Omental fat pad (tissue), 3 donors: ENCODE measurements at regions not wholly inside any gene's neighbourhood (a gene's known extent, or its start where the extent isn't known, plus 50 kb on each side); places are given as distances from the start of the nearest gene placed in this dataset.

ENCODE experiments used
- ATAC-seq: fragments of 150-250 bp; one replicate; pipeline ENCODE4 v1.9.1; 2016; ENCODE audit warnings: mild to moderate bottlenecking, moderate library complexity; ENCODE audit not compliant: low FRiP score
- DNase-seq: peaks from one replicate; pipeline ENCODE4 v3.0.0-alpha.2; 2019; ENCODE audit warnings: low spot score
- TF ChIP-seq, protein P1 (sequence below), 3 donors: fragments of 450-650 bp; IDR thresholded peaks; one replicate each; pipeline ENCODE4 v1.5.1; 2016 to 2017; ENCODE audit warnings: antibody characterized with exemption in 3 of 3, mild to moderate bottlenecking in 3 of 3, moderate library complexity in 2 of 3

- TF ChIP-seq, protein P1, sequence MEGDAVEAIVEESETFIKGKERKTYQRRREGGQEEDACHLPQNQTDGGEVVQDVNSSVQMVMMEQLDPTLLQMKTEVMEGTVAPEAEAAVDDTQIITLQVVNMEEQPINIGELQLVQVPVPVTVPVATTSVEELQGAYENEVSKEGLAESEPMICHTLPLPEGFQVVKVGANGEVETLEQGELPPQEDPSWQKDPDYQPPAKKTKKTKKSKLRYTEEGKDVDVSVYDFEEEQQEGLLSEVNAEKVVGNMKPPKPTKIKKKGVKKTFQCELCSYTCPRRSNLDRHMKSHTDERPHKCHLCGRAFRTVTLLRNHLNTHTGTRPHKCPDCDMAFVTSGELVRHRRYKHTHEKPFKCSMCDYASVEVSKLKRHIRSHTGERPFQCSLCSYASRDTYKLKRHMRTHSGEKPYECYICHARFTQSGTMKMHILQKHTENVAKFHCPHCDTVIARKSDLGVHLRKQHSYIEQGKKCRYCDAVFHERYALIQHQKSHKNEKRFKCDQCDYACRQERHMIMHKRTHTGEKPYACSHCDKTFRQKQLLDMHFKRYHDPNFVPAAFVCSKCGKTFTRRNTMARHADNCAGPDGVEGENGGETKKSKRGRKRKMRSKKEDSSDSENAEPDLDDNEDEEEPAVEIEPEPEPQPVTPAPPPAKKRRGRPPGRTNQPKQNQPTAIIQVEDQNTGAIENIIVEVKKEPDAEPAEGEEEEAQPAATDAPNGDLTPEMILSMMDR (IDR thresholded peaks at IDR 0.05): no peak
- ATAC-seq (no peak), DNase-seq (no peak)
Observed at GRCh38 chr2:176683618-176684111, 414.4 kb downstream of the MTX2 start.

DNA sequence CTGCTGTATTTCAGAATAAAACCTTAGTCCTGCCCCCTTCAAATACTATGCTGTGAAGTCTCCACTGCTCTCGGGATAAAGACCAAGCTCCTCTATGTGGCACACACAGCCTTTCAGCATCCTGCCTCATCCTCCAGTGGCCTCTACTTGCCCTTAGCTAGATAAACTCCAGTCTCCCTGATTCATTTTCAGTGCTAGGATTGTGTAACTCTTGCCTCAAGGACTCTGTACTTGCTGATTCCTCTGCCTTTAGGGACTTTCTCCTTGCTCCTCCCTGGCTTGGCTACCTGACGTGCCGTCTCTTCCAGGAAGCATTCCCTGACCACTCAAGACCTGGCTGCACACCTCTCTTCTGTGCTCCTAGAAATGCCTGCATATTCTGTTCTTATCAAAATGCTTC, 416.7 kb downstream of the MTX2 start:
- TF ChIP-seq, protein P1 (IDR thresholded peaks at IDR 0.05): no peak
- DNase-seq (no peak), ATAC-seq (peak; percentile 76)

- ATAC-seq (no peak), DNase-seq (no peak)
- TF ChIP-seq, protein P1 (IDR thresholded peaks at IDR 0.05): no peak
Observed at GRCh38 chr2:176686328-176686727, 417.1 kb downstream of the MTX2 start.

DNA sequence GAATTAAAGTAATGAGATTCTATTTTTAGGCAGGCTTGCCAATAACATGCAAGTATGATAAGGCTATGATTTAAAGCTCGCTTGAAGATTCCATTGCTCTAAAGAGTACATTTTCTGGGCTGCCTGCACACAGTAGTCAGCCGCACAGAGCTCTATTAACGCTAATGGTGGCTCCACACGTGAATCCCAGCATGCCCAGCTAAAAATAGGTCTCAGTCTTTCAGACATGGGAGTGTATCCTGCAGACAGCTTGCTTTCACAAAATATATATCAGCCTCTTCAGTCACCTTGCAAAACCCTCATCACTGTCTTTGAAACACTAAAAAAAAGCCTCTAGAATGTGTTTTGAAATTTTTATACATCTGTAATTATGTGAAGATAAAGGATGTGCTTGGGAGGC, 418.1 kb downstream of the MTX2 start:
- ATAC-seq (no peak), DNase-seq (no peak)
- TF ChIP-seq, protein P1 (IDR thresholded peaks at IDR 0.05): no peak

- TF ChIP-seq, protein P1 (IDR thresholded peaks at IDR 0.05): no peak
- DNase-seq (no peak), ATAC-seq (no peak)
Observed at GRCh38 chr2:176687944-176688343, 418.7 kb downstream of the MTX2 start.

- no peak for DNase-seq
- TF ChIP-seq, protein P1 (IDR thresholded peaks at IDR 0.05): no peak
- no peak for ATAC-seq
Observed at GRCh38 chr2:176689711-176690110, 420.5 kb downstream of the MTX2 start.

- ATAC-seq: no peak
- DNase-seq: no peak
- TF ChIP-seq, protein P1 (IDR thresholded peaks at IDR 0.05): no peak
Observed at GRCh38 chr2:176691471-176691870, 422.2 kb downstream of the MTX2 start.
